Heart left ventricle (tissue), 13 donors: ENCODE measurements at regions not wholly inside any gene's neighbourhood (a gene's known extent, or its start where the extent isn't known, plus 50 kb on each side); places are given as distances from the start of the nearest gene placed in this dataset.

Experiments
- POLR2A ChIP-seq, 2 donors: fragments of 450-650 bp; IDR thresholded peaks; one replicate each; pipeline ENCODE4 v1.6.1; 2017; ENCODE audit warnings: antibody characterized with exemption in 2 of 2, mild to moderate bottlenecking in 2 of 2, moderate library complexity in 2 of 2
- TF ChIP-seq, protein P1 (sequence below), 12 donors: fragments of 200-600 bp; sonication (generic) in 4 of 12; IDR thresholded peaks; one replicate each; pipeline versions ENCODE4 v1.5.0 to v1.8.0; 2018 to 2022; ENCODE audit warnings: antibody characterized with exemption in 12 of 12, mild to moderate bottlenecking in 5 of 12
- donor health status: ischemic (EF 13 %, LVEDD 7.1; RV severe dilation, severe dysfunction).
- donor health status: DM: no; HTN: yes; CAD: no.
- donor health status: DM: no; HTN: no; CAD: no.
- donor health status: ischemic (EF 25% LVEDD 6.9; RV normal size, moderate dysfunction).
- donor health status: ischemic (EF 25% LVEDD 5.7; RV mildly dilated, moderate dysfunction).
- donor health status: ischemic (EF 35%, LVEDD 5.7; RV mildly dilated, moderate dysfunction).
- donor health status: nonischemic (EF 11% LVEDD 7.7; RV severe dilation, severe dysfunction).
- donor health status: DM: yes; HTN: yes; CAD: no.
- donor health status: PGD.
- donor health status: ischemic (EF 29% LVEDD 5.4; RV normal size, mild dysfunction).
- donor health status: nonischemic (EF 23%, LVEDD 6.1; RV moderate dilation, normal function).

DNA sequence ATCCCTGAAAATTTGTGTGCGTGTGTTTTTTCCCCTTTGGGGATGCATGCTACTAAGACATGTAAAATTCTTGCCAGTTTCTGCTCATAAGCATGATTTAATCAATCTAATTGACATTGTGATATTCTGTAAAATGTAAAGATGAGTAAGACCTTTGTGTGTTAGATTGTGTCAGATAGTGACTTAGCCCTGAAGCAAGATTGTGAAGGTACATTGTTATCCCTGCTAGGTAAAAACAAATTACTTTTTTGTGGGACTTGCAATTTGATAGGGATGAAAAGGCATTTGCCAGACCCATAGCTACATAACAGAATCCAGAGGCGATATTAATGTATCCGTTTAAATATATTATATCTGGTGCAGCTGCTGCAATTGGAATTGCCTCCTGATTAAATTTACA is 338.0 kb downstream of the RWDD3 start:
- TF ChIP-seq, protein P1, sequence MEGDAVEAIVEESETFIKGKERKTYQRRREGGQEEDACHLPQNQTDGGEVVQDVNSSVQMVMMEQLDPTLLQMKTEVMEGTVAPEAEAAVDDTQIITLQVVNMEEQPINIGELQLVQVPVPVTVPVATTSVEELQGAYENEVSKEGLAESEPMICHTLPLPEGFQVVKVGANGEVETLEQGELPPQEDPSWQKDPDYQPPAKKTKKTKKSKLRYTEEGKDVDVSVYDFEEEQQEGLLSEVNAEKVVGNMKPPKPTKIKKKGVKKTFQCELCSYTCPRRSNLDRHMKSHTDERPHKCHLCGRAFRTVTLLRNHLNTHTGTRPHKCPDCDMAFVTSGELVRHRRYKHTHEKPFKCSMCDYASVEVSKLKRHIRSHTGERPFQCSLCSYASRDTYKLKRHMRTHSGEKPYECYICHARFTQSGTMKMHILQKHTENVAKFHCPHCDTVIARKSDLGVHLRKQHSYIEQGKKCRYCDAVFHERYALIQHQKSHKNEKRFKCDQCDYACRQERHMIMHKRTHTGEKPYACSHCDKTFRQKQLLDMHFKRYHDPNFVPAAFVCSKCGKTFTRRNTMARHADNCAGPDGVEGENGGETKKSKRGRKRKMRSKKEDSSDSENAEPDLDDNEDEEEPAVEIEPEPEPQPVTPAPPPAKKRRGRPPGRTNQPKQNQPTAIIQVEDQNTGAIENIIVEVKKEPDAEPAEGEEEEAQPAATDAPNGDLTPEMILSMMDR (IDR thresholded peaks at IDR 0.05): no peak
- no peak for TF ChIP-seq POLR2A (IDR thresholded peaks at IDR 0.05)
